GM23338 (cell line): ENCODE measurements at regions not wholly inside any gene's neighbourhood (a gene's known extent, or its start where the extent isn't known, plus 50 kb on each side); places are given as distances from the start of the nearest gene placed in this dataset.

Experiments
- ATAC-seq: fragments of 200-7000 bp; cut with Tn5 transposase; 3 replicates; pipeline ENCODE4 v1.9.1; 2020
- DNase-seq: peaks from one replicate; pipeline ENCODE4 v3.0.0-alpha.2; 2015; ENCODE audit warnings: low spot score
- H2AFZ ChIP-seq: fragments of 200-600 bp; sonication (generic); 2 replicates; pipeline ENCODE4 v1.8.0; 2016; ENCODE audit warnings: antibody characterized with exemption, mild to moderate bottlenecking, moderate library complexity
- H3F3A ChIP-seq: fragments of 200-600 bp; sonication (generic); replicated peaks from 2 replicates; pipeline ENCODE4 v1.8.0; 2017; ENCODE audit warnings: antibody characterized with exemption, mixed run types, low read depth
- H3K27ac ChIP-seq: fragments of 200-600 bp; sonication (generic); 2 replicates; pipeline ENCODE4 v1.6.1; 2016; ENCODE audit warnings: low read depth
- H3K27me3 ChIP-seq: fragments of 200-600 bp; sonication (generic); 2 replicates; pipeline ENCODE4 v1.8.0; 2016; ENCODE audit warnings: mild to moderate bottlenecking, mixed run types, moderate library complexity; ENCODE audit not compliant: insufficient read depth
- H3K36me3 ChIP-seq: fragments of 200-600 bp; sonication (generic); 2 replicates; pipeline ENCODE4 v1.8.0; 2016; ENCODE audit warnings: mild to moderate bottlenecking; ENCODE audit not compliant: insufficient read depth
- H3K4me1 ChIP-seq: fragments of 200-600 bp; sonication (generic); 2 replicates; pipeline ENCODE4 v1.8.0; 2016; ENCODE audit warnings: mild to moderate bottlenecking, moderate library complexity; ENCODE audit not compliant: insufficient read depth
- H3K4me2 ChIP-seq: fragments of 200-600 bp; sonication (generic); 2 replicates; pipeline ENCODE4 v1.7.1; 2017; ENCODE audit warnings: mixed run types
- H3K4me3 ChIP-seq: fragments of 200-600 bp; sonication (generic); 2 replicates; pipeline ENCODE4 v1.6.1; 2016; ENCODE audit warnings: mixed run types
- H3K79me2 ChIP-seq: fragments of 200-600 bp; sonication (generic); replicated peaks from 2 replicates; pipeline ENCODE4 v1.8.0; 2017; ENCODE audit warnings: mild to moderate bottlenecking; ENCODE audit not compliant: insufficient read depth
- H3K9me2 ChIP-seq: fragments of 200-600 bp; sonication (generic); 2 replicates; pipeline ENCODE4 v1.8.0; 2017; ENCODE audit not compliant: insufficient read depth
- H4K20me1 ChIP-seq: fragments of 200-600 bp; sonication (generic); replicated peaks from 2 replicates; pipeline ENCODE4 v1.8.0; 2017; ENCODE audit warnings: mild to moderate bottlenecking; ENCODE audit not compliant: insufficient read depth
- H3K27ac Mint-ChIP-seq: 2 replicates; pipeline ENCODE4 v1.8.0; 2020; ENCODE audit warnings: inconsistent platforms, mild to moderate bottlenecking, moderate library complexity, mixed read lengths
- H3K27me3 Mint-ChIP-seq: 3 replicates; pipeline ENCODE4 v1.8.0; 2022; ENCODE audit warnings: low read depth, mild to moderate bottlenecking, moderate library complexity, mixed read lengths, inconsistent platforms; ENCODE audit not compliant: insufficient read depth, poor library complexity
- H3K36me3 Mint-ChIP-seq: 3 replicates; pipeline ENCODE4 v1.8.0; 2021; ENCODE audit warnings: low read depth, mild to moderate bottlenecking, inconsistent platforms, moderate library complexity, mixed read lengths
- H3K4me1 Mint-ChIP-seq: 3 replicates; pipeline ENCODE4 v1.8.0; 2020; ENCODE audit warnings: mild to moderate bottlenecking, inconsistent platforms, mixed read lengths
- H3K4me3 Mint-ChIP-seq: 3 replicates; pipeline ENCODE4 v1.8.0; 2021; ENCODE audit warnings: moderate library complexity, mild to moderate bottlenecking, inconsistent platforms, mixed read lengths
- H3K9me3 Mint-ChIP-seq: 3 replicates; pipeline ENCODE4 v1.8.0; 2020; ENCODE audit warnings: moderate library complexity, mild to moderate bottlenecking, inconsistent platforms, mixed read lengths
- CREB1 ChIP-seq: fragments of 250-450 bp; sonication (Bioruptor Pico); IDR thresholded peaks from 2 replicates; pipeline ENCODE4 v1.5.0; 2020; ENCODE audit warnings: low read depth, mild to moderate bottlenecking, moderate library complexity
- CTCF ChIP-seq, 2 experiments: fragments of 200-600 bp in 1 of 2; sonication (generic) in 1 of 2; conservative IDR thresholded peaks; 2 replicates each; pipeline versions ENCODE4 v1.5.1 to v1.6.1; 2016 to 2017; ENCODE audit warnings: antibody characterized with exemption in 2 of 2, low read depth in 2 of 2, mild to moderate bottlenecking in 2 of 2, moderate library complexity in 1 of 2
- ETS1 ChIP-seq: IDR thresholded peaks from 2 replicates; pipeline ENCODE4 v1.6.1; 2016; ENCODE audit warnings: antibody characterized with exemption
- EZH2 ChIP-seq: fragments of 200-600 bp; sonication (generic); IDR thresholded peaks from one replicate; pipeline ENCODE4 v1.8.0; 2017; ENCODE audit warnings: antibody characterized with exemption, mild to moderate bottlenecking, low read depth; ENCODE audit not compliant: unreplicated experiment
- EZH2phosphoT487 ChIP-seq: fragments of 200-600 bp; sonication (generic); IDR thresholded peaks from one replicate; pipeline ENCODE4 v1.8.1; 2018; ENCODE audit warnings: antibody characterized with exemption; ENCODE audit not compliant: unreplicated experiment
- JUNB ChIP-seq: IDR thresholded peaks from one replicate; pipeline ENCODE4 v1.6.1; 2016; ENCODE audit warnings: antibody characterized with exemption; ENCODE audit not compliant: unreplicated experiment
- NANOG ChIP-seq: IDR thresholded peaks from 2 replicates; pipeline ENCODE4 v1.6.1; 2016; ENCODE audit warnings: antibody characterized with exemption, borderline replicate concordance
- POLR2AphosphoS5 ChIP-seq: IDR thresholded peaks from 2 replicates; pipeline ENCODE4 v1.6.1; 2016; ENCODE audit warnings: antibody characterized with exemption, low read depth
- STAT1 ChIP-seq: IDR thresholded peaks from one replicate; pipeline ENCODE4 v1.6.1; 2016; ENCODE audit warnings: antibody characterized with exemption; ENCODE audit not compliant: unreplicated experiment
- ZNF114 ChIP-seq: fragments of 250-450 bp; sonication (Bioruptor Pico); IDR thresholded peaks from 2 replicates; pipeline ENCODE4 v1.5.0; 2020; ENCODE audit warnings: mild to moderate bottlenecking, moderate library complexity
- ZNF331 ChIP-seq: fragments of 250-450 bp; sonication (Bioruptor Pico); IDR thresholded peaks from 2 replicates; pipeline ENCODE4 v1.5.0; 2020; ENCODE audit warnings: low read depth, mild to moderate bottlenecking, moderate library complexity
- TF ChIP-seq, protein P1 (sequence below): fragments of 250-450 bp; sonication (Bioruptor Pico); IDR thresholded peaks from 2 replicates; pipeline ENCODE4 v1.5.0; 2020; ENCODE audit warnings: mild to moderate bottlenecking, moderate library complexity
- TF ChIP-seq, protein P2 (sequence below): IDR thresholded peaks from one replicate; pipeline ENCODE4 v1.6.1; 2018; ENCODE audit warnings: antibody characterized with exemption; ENCODE audit not compliant: unreplicated experiment

GRCh38 chr5:39521940-39522590 is 97.3 kb upstream of the DAB2 start:
- Mint-ChIP-seq H3K27me3 (peaks cover 3% of the 10 kb centered on the region), H3K4me3 (no peak overlapping the region), H3K4me1 (peaks cover 29% of the 10 kb centered on the region), H3K27ac (no peak overlapping the region), H3K9me3 (peaks cover 3% of the 10 kb centered on the region; the same call in 1 of the 3 replicates), H3K36me3 (no peaks in the 10 kb centered on the region)
- no peak for ATAC-seq
- no peaks in the 10 kb centered on the region for H3K36me3 ChIP-seq
- no peaks in the 10 kb centered on the region for H3F3A ChIP-seq
- no peaks in the 10 kb centered on the region for H3K79me2 ChIP-seq
- TF ChIP-seq EZH2 (no peak), STAT1 (no peak), EZH2phosphoT487 (no peak), POLR2AphosphoS5 (no peak), NANOG (no peak), CREB1 (CRISPR knock-in tag) (no peak), ETS1 (no peak), ZNF114 (no peak), CTCF (conservative IDR thresholded peaks at IDR 0.05; ENCODE audit: low read depth in 2 of 2) (no peak), JUNB (no peak), ZNF331 (CRISPR knock-in tag) (no peak)
- TF ChIP-seq, protein P1, sequence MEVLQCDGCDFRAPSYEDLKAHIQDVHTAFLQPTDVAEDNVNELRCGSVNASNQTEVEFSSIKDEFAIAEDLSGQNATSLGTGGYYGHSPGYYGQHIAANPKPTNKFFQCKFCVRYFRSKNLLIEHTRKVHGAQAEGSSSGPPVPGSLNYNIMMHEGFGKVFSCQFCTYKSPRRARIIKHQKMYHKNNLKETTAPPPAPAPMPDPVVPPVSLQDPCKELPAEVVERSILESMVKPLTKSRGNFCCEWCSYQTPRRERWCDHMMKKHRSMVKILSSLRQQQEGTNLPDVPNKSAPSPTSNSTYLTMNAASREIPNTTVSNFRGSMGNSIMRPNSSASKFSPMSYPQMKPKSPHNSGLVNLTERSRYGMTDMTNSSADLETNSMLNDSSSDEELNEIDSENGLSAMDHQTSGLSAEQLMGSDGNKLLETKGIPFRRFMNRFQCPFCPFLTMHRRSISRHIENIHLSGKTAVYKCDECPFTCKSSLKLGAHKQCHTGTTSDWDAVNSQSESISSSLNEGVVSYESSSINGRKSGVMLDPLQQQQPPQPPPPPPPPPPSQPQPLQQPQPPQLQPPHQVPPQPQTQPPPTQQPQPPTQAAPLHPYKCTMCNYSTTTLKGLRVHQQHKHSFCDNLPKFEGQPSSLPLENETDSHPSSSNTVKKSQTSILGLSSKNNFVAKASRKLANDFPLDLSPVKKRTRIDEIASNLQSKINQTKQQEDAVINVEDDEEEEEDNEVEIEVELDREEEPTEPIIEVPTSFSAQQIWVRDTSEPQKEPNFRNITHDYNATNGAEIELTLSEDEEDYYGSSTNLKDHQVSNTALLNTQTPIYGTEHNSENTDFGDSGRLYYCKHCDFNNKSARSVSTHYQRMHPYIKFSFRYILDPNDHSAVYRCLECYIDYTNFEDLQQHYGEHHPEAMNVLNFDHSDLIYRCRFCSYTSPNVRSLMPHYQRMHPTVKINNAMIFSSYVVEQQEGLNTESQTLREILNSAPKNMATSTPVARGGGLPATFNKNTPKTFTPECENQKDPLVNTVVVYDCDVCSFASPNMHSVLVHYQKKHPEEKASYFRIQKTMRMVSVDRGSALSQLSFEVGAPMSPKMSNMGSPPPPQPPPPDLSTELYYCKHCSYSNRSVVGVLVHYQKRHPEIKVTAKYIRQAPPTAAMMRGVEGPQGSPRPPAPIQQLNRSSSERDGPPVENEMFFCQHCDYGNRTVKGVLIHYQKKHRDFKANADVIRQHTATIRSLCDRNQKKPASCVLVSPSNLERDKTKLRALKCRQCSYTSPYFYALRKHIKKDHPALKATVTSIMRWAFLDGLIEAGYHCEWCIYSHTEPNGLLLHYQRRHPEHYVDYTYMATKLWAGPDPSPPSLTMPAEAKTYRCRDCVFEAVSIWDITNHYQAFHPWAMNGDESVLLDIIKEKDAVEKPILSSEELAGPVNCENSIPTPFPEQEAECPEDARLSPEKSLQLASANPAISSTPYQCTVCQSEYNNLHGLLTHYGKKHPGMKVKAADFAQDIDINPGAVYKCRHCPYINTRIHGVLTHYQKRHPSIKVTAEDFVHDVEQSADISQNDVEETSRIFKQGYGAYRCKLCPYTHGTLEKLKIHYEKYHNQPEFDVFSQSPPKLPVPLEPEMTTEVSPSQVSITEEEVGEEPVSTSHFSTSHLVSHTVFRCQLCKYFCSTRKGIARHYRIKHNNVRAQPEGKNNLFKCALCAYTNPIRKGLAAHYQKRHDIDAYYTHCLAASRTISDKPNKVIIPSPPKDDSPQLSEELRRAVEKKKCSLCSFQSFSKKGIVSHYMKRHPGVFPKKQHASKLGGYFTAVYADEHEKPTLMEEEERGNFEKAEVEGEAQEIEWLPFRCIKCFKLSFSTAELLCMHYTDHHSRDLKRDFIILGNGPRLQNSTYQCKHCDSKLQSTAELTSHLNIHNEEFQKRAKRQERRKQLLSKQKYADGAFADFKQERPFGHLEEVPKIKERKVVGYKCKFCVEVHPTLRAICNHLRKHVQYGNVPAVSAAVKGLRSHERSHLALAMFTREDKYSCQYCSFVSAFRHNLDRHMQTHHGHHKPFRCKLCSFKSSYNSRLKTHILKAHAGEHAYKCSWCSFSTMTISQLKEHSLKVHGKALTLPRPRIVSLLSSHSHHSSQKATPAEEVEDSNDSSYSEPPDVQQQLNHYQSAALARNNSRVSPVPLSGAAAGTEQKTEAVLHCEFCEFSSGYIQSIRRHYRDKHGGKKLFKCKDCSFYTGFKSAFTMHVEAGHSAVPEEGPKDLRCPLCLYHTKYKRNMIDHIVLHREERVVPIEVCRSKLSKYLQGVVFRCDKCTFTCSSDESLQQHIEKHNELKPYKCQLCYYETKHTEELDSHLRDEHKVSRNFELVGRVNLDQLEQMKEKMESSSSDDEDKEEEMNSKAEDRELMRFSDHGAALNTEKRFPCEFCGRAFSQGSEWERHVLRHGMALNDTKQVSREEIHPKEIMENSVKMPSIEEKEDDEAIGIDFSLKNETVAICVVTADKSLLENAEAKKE (CRISPR knock-in tag): no peak
- TF ChIP-seq, protein P2, sequence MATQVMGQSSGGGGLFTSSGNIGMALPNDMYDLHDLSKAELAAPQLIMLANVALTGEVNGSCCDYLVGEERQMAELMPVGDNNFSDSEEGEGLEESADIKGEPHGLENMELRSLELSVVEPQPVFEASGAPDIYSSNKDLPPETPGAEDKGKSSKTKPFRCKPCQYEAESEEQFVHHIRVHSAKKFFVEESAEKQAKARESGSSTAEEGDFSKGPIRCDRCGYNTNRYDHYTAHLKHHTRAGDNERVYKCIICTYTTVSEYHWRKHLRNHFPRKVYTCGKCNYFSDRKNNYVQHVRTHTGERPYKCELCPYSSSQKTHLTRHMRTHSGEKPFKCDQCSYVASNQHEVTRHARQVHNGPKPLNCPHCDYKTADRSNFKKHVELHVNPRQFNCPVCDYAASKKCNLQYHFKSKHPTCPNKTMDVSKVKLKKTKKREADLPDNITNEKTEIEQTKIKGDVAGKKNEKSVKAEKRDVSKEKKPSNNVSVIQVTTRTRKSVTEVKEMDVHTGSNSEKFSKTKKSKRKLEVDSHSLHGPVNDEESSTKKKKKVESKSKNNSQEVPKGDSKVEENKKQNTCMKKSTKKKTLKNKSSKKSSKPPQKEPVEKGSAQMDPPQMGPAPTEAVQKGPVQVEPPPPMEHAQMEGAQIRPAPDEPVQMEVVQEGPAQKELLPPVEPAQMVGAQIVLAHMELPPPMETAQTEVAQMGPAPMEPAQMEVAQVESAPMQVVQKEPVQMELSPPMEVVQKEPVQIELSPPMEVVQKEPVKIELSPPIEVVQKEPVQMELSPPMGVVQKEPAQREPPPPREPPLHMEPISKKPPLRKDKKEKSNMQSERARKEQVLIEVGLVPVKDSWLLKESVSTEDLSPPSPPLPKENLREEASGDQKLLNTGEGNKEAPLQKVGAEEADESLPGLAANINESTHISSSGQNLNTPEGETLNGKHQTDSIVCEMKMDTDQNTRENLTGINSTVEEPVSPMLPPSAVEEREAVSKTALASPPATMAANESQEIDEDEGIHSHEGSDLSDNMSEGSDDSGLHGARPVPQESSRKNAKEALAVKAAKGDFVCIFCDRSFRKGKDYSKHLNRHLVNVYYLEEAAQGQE: no peak
- H2AFZ ChIP-seq: no peak overlapping the region
- no peak for DNase-seq
- no peaks in the 10 kb centered on the region for H3K27me3 ChIP-seq
- no peak overlapping the region for H3K4me2 ChIP-seq
- H3K9me2 ChIP-seq: no peaks in the 10 kb centered on the region
- H3K27ac ChIP-seq: no peak overlapping the region
- no peak overlapping the region for H3K4me3 ChIP-seq
- no peaks in the 10 kb centered on the region for H4K20me1 ChIP-seq
- peaks cover 38% of the 10 kb centered on the region for H3K4me1 ChIP-seq
